MM.1S (cell line): ENCODE measurements at regions not wholly inside any gene's neighbourhood (a gene's known extent, or its start where the extent isn't known, plus 50 kb on each side); places are given as distances from the start of the nearest gene placed in this dataset.

Experiments
- DNase-seq: peaks from one replicate; pipeline ENCODE4 v3.0.0-alpha.2; 2015
- H2AFZ ChIP-seq: fragments of 300-600 bp; sonication (generic); 2 replicates; pipeline ENCODE4 v1.6.0; 2016; ENCODE audit warnings: antibody characterized with exemption, low read length
- H3F3A ChIP-seq: fragments of 300-600 bp; sonication (generic); 2 replicates; pipeline ENCODE4 v1.6.1; 2016; ENCODE audit warnings: mild to moderate bottlenecking, antibody characterized with exemption, low read length, moderate library complexity, mixed read lengths; ENCODE audit not compliant: insufficient read depth
- H3K27ac ChIP-seq: fragments of 300-600 bp; sonication (generic); 2 replicates; pipeline ENCODE4 v1.5.1; 2016; ENCODE audit warnings: mild to moderate bottlenecking, low read length
- H3K27me3 ChIP-seq: fragments of 300-600 bp; sonication (generic); replicated peaks from 2 replicates; pipeline ENCODE4 v1.6.0; 2016; ENCODE audit warnings: low read length; ENCODE audit not compliant: insufficient read depth
- H3K36me3 ChIP-seq: fragments of 300-600 bp; sonication (generic); replicated peaks from 2 replicates; pipeline ENCODE4 v1.6.1; 2016; ENCODE audit warnings: mild to moderate bottlenecking, low read length, mixed read lengths; ENCODE audit not compliant: insufficient read depth
- H3K4me1 ChIP-seq: fragments of 300-600 bp; sonication (generic); 2 replicates; pipeline ENCODE4 v1.6.1; 2016; ENCODE audit warnings: low read length, mixed read lengths
- H3K4me2 ChIP-seq: fragments of 300-600 bp; sonication (generic); 2 replicates; pipeline ENCODE4 v1.6.0; 2016; ENCODE audit warnings: low read depth, low read length
- H3K4me3 ChIP-seq: fragments of 300-600 bp; sonication (generic); 2 replicates; pipeline ENCODE4 v1.5.1; 2016; ENCODE audit warnings: low read length, mixed read lengths
- H3K79me2 ChIP-seq: fragments of 300-600 bp; sonication (generic); 2 replicates; pipeline ENCODE4 v1.6.1; 2016; ENCODE audit warnings: mixed run types, low read length, mixed read lengths
- H3K9ac ChIP-seq: fragments of 300-600 bp; sonication (generic); 2 replicates; pipeline ENCODE4 v1.6.1; 2016; ENCODE audit warnings: low read length, mixed read lengths
- H3K9me2 ChIP-seq: fragments of 300-600 bp; sonication (generic); replicated peaks from 2 replicates; pipeline ENCODE4 v1.6.1; 2016; ENCODE audit warnings: mild to moderate bottlenecking, low read length, mixed read lengths; ENCODE audit not compliant: insufficient read depth
- H3K9me3 ChIP-seq: fragments of 300-600 bp; sonication (generic); replicated peaks from 2 replicates; pipeline ENCODE4 v1.6.1; 2016; ENCODE audit warnings: mild to moderate bottlenecking, low read length, mixed read lengths; ENCODE audit not compliant: insufficient read depth
- H4K20me1 ChIP-seq: fragments of 300-600 bp; sonication (generic); 2 replicates; pipeline ENCODE4 v1.6.1; 2016; ENCODE audit warnings: mild to moderate bottlenecking, low read length, moderate library complexity, mixed read lengths; ENCODE audit not compliant: insufficient read depth
- EZH2 ChIP-seq: fragments of 300-600 bp; sonication (generic); optimal IDR thresholded peaks from 2 replicates; pipeline ENCODE3; 2017; ENCODE audit warnings: low read depth, mild to moderate bottlenecking, antibody characterized with exemption, low read length, mixed read lengths
- EZH2phosphoT487 ChIP-seq: fragments of 300-600 bp; sonication (generic); IDR thresholded peaks from 2 replicates; pipeline ENCODE4 v1.6.1; 2018; ENCODE audit warnings: antibody characterized with exemption, low read length
- TF ChIP-seq, protein P1 (sequence below): fragments of 300-600 bp; sonication (generic); IDR thresholded peaks from 2 replicates; pipeline ENCODE4 v1.5.1; 2016; ENCODE audit warnings: antibody characterized with exemption, low read length, mixed read lengths

DNA sequence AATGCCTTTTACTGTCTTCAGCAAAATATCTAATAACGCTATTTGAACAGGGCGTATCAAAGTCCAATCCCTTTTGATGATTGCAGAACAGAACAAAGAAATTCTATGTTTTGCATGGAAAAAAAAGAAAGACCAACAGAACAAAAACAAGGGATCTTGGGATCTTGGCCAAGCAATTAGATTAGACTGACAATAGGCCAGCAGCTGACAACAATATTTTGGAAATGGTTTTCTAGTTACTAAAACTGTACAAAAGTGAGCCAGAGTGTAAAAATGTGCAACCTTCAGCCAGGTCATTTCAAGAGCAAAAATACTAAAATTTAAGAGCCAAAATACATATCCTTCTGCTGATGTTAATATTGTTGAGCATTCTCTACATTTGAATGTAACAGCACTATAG lies 716.5 kb upstream of the KCND2 start:
- H3K27ac ChIP-seq: no peak overlapping the region
- no peaks in the 10 kb centered on the region for H3K79me2 ChIP-seq
- no peaks in the 10 kb centered on the region for H3K36me3 ChIP-seq
- H3K4me2 ChIP-seq: no peak overlapping the region
- H3K4me3 ChIP-seq: no peak overlapping the region
- no peaks in the 10 kb centered on the region for H4K20me1 ChIP-seq
- H2AFZ ChIP-seq: no peak overlapping the region
- no peaks in the 10 kb centered on the region for H3K27me3 ChIP-seq
- no peaks in the 10 kb centered on the region for H3F3A ChIP-seq
- TF ChIP-seq, protein P1, sequence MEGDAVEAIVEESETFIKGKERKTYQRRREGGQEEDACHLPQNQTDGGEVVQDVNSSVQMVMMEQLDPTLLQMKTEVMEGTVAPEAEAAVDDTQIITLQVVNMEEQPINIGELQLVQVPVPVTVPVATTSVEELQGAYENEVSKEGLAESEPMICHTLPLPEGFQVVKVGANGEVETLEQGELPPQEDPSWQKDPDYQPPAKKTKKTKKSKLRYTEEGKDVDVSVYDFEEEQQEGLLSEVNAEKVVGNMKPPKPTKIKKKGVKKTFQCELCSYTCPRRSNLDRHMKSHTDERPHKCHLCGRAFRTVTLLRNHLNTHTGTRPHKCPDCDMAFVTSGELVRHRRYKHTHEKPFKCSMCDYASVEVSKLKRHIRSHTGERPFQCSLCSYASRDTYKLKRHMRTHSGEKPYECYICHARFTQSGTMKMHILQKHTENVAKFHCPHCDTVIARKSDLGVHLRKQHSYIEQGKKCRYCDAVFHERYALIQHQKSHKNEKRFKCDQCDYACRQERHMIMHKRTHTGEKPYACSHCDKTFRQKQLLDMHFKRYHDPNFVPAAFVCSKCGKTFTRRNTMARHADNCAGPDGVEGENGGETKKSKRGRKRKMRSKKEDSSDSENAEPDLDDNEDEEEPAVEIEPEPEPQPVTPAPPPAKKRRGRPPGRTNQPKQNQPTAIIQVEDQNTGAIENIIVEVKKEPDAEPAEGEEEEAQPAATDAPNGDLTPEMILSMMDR: no peak
- no peak for TF ChIP-seq EZH2
- TF ChIP-seq EZH2phosphoT487: no peak
- no peak overlapping the region for H3K9ac ChIP-seq
- DNase-seq: no peak
- no peaks in the 10 kb centered on the region for H3K9me3 ChIP-seq
- H3K9me2 ChIP-seq: no peaks in the 10 kb centered on the region
- no peaks in the 10 kb centered on the region for H3K4me1 ChIP-seq

DNA sequence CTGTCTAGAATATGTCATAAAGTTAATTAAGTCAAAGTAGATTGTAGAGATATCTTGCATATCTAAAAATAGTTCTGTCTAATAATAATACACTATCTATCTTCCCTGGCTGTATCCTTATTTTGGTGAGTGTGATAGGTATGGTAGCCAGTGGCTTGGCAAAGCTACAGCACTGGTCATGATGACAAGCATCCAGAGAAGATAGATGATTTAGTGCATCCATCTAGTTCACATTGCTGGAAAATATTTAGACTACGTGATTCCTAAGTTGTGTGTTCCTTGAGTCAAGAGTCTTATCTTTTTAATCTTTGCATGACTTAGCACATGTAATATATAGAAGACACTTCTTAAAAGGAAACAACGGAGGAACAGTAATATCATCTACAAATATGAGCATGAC lies 711.2 kb upstream of the KCND2 start:
- Histone ChIP-seq H3K27me3 (no peaks in the 10 kb centered on the region), H2AFZ (no peak overlapping the region), H3K27ac (no peak overlapping the region), H3K9me3 (no peaks in the 10 kb centered on the region), H3K36me3 (no peaks in the 10 kb centered on the region), H3F3A (no peaks in the 10 kb centered on the region), H3K4me1 (no peaks in the 10 kb centered on the region), H4K20me1 (no peaks in the 10 kb centered on the region), H3K4me2 (no peak overlapping the region), H3K9me2 (no peaks in the 10 kb centered on the region), H3K9ac (no peak overlapping the region), H3K79me2 (no peaks in the 10 kb centered on the region), H3K4me3 (no peak overlapping the region)
- DNase-seq: no peak
- TF ChIP-seq, protein P1: no peak
- TF ChIP-seq EZH2phosphoT487 (no peak), EZH2 (no peak)

DNA sequence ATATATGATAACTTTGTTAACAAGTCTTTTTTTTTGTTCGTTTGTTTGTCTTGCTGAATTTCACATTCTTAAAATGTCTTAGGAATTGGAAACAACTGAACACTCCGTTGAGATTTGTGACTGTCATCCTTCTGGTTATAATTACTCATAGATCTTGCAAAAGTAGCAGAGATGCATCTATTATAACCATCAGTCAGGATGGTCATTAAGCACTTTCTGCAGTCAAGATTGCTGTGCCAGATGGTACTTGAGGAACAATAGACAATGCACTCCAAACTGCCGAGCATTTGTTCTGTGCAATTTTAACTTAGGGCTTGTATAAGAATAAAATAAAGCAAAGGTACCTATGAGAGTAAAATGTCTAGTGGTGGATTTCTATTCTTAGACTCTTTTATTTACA lies 710.1 kb upstream of the KCND2 start:
- H4K20me1 ChIP-seq: no peaks in the 10 kb centered on the region
- H3K4me1 ChIP-seq: no peaks in the 10 kb centered on the region
- no peaks in the 10 kb centered on the region for H3K9me2 ChIP-seq
- TF ChIP-seq EZH2phosphoT487 (no peak), EZH2 (no peak)
- TF ChIP-seq, protein P1: no peak
- no peak overlapping the region for H3K27ac ChIP-seq
- H3K4me3 ChIP-seq: no peak overlapping the region
- H3K4me2 ChIP-seq: no peak overlapping the region
- DNase-seq: no peak
- no peak overlapping the region for H2AFZ ChIP-seq
- H3K27me3 ChIP-seq: no peaks in the 10 kb centered on the region
- no peaks in the 10 kb centered on the region for H3K9me3 ChIP-seq
- no peak overlapping the region for H3K9ac ChIP-seq
- no peaks in the 10 kb centered on the region for H3K36me3 ChIP-seq
- H3F3A ChIP-seq: no peaks in the 10 kb centered on the region
- no peaks in the 10 kb centered on the region for H3K79me2 ChIP-seq
